ENCODE measurements at regions not wholly inside any gene's neighbourhood (a gene's known extent, or its start where the extent isn't known, plus 50 kb on each side); places are given as distances from the start of the nearest gene placed in this dataset.

- Histone ChIP-seq H3K9me3 (no peaks in the 10 kb centered on the region), H3K27ac (peak overlapping the region in 2 of 4 donors; percentile 71 to 84), H3K27me3 (no peaks in the 10 kb centered on the region), H3K4me1 (peaks cover 0 to 20% (median 6%) of the 10 kb centered on the region in 4 donors), H3K36me3 (no peaks in the 10 kb centered on the region), H3K4me3 (peak overlapping the region in 1 of 4 donors; percentile 9)
- no peak for DNase-seq (ENCODE audit: low spot score in 2 of 2)
- 53 to 56% methylated on average over 5 of the region's 5 CpGs for WGBS, 2 donors
- TF ChIP-seq POLR2A (IDR thresholded peaks at IDR 0.05) (no peak), EP300 (IDR thresholded peaks at IDR 0.05) (no peak), CTCF (IDR thresholded peaks at IDR 0.05) (no peak)
Measured at GRCh38 chr18:58813105-58813504, 51.6 kb upstream of the ZNF532 start.

DNA sequence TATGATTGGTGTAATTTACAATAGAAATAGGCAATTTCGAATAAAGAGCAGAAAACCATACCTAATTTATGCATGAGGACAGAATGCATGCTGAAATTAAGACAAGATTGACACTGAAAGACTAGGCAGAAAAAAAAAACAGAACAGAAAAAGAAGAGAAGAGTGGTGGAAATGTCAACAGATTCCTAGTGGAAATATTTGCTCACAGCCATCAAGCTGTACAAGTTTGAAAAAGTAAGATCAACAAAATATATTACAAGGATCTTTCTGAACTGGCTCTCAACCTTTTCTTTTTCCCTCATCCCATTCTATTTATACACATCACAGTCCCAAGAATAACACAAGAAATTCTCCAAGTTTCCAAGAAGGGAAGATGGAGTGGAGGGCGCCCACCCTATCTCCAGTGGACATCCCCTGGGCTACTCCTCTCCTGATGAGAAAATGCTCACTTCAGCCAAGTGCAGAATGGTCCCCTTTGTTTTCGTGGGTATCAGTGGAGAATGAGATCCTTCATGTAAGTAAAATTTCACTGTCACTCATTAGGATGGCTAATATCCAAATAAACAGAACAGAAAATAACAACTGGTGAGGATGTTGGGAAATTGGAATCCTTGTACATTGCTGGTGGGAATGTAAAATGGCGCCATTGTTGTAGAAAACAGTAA lies 51.0 kb upstream of the ZNF532 start:
- peak overlapping the region in 2 of 4 donors; percentile 71 to 84 for H3K27ac ChIP-seq
- DNase-seq (ENCODE audit: low spot score in 2 of 2), result no peak
- peaks cover 0 to 20% (median 6%) of the 10 kb centered on the region in 4 donors for H3K4me1 ChIP-seq
- H3K27me3 ChIP-seq, result no peaks in the 10 kb centered on the region
- H3K9me3 ChIP-seq, result no peaks in the 10 kb centered on the region
- no peaks in the 10 kb centered on the region for H3K36me3 ChIP-seq
- TF ChIP-seq EP300 (IDR thresholded peaks at IDR 0.05), result no peak
- TF ChIP-seq POLR2A (IDR thresholded peaks at IDR 0.05), result no peak
- no peak for TF ChIP-seq CTCF (IDR thresholded peaks at IDR 0.05)
- 26 to 29% methylated on average over 4 of the region's 4 CpGs for WGBS, 2 donors
- H3K4me3 ChIP-seq, result peak overlapping the region in 1 of 4 donors; percentile 9

DNA sequence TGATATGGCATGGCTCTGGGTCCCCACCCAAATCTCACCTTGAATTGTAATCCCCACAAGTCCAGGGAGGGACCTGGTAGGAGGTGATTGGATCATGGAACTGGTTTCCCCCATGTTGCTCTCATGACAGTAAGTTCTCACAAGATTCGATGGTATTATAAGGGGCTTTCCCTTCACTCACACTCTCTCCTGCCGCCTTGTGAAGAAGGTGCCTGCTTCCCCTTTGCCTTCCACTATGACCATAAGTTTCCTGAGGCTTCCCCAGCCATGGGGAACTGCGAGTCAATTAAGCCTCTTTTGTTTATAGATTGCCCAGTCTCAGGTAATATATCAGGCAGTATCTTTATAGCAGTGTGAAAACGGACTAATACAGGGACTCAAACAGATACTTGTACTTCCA lies 50.4 kb upstream of the ZNF532 start:
- H3K27ac ChIP-seq, result peak overlapping the region in 3 of 4 donors; percentile 42 to 84 (median 71)

More for the DNA sequence above, 50.4 kb upstream of the ZNF532 start:
- H3K9me3 ChIP-seq, result no peaks in the 10 kb centered on the region
- H3K27me3 ChIP-seq, result no peaks in the 10 kb centered on the region
- 78 to 83% methylated on average over 4 of the region's 4 CpGs for WGBS, 2 donors
- no peaks in the 10 kb centered on the region for H3K36me3 ChIP-seq
- H3K4me1 ChIP-seq, result peaks cover 0 to 20% (median 6%) of the 10 kb centered on the region in 4 donors
- no peak overlapping the region for H3K4me3 ChIP-seq
- no peak for DNase-seq (ENCODE audit: low spot score in 2 of 2)
- TF ChIP-seq CTCF (IDR thresholded peaks at IDR 0.05) (no peak), EP300 (IDR thresholded peaks at IDR 0.05) (no peak), POLR2A (IDR thresholded peaks at IDR 0.05) (no peak)
